ENCODE measurements at regions not wholly inside any gene's neighbourhood (a gene's known extent, or its start where the extent isn't known, plus 50 kb on each side); places are given as distances from the start of the nearest gene placed in this dataset.
"Not testable (repeated sequence)": the region's sequence is repeated elsewhere in the genome, so short reads cannot be mapped to it uniquely, and the experiment has no call there.

DNA sequence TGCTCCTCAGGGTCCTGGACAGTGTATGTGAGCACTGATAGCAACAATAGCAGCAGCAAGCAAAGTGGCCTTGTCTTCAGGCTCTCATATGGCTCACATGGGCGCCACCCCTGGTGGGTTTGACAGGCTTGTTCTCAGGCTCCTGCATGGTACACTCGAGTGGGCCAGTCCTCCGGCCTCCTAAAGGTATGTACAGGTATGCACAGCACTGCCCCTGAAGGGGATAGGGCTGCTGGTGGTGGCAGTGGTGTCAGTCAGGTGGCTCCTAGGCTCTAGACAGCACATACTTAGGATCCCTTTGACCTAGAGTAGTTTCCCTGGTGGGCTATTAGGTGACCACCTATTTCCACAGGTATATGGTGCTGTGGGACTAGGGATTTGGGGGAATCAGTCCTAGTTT is 79.8 kb downstream of the LGALS9B start:
- DNase-seq (ENCODE audit: low read depth): not testable (repeated sequence)

DNA sequence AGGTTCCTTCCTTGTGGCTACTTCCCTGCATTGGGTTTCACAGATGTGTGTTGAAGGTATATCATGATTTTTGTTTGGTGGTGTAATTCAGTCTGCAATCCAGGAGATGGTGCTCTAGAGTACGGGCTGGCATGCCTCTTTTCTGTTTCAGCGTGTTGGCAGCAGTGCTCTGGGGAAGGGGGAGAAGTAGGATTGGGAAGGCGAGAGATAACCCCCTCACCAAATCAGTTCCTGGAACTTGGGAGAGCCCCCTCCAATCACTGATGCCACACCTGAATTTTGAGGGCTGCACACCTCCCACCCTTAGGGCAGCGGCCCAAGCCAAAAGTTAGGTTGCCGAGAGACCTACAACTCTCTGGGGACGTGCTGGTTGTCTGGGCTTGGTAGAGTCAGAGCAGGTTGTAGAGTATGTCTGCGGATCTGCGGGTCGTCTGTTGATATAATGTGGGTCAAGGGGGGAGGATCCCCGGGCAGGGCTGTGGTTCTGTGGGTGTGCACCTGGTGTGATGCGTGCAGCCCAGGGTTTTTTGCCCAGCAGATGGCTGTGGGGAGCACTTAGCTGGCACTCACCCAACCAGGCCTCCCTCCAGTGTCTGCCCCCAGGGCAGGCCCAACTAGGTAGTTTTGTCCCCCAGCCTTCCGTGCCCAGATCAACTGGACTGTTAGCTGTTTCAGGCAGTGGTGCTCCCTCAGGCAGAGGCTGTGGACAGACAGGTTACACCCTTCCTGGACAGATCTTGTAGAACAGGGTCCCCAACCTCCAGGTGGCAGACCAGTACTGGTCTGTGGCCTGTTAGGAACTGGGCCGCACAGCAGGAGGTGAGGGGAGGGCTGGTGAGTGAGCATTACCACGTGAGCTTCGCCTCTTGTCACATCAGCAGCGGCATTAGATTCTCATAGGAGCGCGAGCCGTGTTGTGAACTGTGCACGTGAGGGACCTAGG is 85.7 kb downstream of the LGALS9B start:
- peak; percentile 24 for DNase-seq (ENCODE audit: low read depth)

DNA sequence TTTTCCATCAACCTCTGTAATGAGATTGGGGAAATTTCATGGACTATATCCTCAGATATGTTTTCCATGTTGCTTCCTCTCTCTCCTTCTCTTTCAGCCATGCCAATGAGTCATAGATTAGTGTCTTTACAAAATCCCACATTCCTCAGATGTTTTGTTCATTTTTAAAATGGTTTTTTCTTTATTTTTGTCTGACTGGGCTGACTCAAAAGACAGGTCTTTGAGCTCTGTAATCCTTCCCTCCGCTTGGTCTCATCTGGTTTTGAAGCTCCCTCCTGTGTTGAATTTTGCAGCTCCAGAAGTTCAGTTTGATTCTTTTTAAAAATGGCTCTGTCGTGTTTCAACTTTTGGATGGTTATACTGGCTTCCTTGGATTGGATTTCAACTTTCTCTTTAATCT is 86.7 kb downstream of the LGALS9B start:
- DNase-seq (ENCODE audit: low read depth): peak; percentile 53

DNA sequence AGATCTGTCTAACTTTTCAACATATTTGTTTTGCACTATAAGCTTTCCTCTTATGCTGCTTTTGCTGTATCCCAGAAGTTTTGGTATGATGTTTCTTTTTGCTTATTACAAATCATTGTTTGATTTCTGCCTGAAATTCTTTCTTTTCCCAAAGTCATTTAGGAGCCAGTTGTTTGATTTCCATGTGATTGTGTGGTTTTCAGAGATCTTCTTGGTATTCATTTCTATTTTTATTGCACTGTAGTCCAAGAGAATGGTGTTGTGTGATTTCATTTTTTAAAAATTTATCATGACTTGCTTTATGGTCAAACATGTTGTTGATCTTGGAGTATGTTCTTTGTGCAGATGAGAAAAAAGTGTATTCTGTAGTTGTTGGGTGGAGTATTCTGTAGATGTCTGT is 88.1 kb downstream of the LGALS9B start:
- DNase-seq (ENCODE audit: low read depth): peak; percentile 1

DNA sequence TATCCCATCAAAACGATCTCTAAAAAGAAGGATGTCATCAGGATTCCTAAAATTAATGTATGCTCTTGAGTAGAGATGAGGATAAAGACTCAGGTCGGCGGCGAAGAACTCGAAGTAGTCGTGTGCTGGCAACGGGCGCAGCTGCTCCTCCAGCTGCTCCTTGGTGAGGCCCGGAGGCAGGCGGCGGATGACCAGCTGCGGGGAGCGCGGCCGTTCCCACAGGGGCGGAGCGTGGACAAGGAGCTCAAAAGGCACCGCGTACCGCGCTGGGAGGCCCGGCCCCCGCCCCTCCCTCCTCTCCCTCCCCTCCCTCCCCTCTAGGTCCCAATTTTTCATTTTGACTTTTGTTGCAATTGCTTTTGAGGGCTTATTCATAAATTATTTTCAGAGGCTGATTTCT is 90.7 kb downstream of the LGALS9B start:
- not testable (repeated sequence) for DNase-seq (ENCODE audit: low read depth)

DNA sequence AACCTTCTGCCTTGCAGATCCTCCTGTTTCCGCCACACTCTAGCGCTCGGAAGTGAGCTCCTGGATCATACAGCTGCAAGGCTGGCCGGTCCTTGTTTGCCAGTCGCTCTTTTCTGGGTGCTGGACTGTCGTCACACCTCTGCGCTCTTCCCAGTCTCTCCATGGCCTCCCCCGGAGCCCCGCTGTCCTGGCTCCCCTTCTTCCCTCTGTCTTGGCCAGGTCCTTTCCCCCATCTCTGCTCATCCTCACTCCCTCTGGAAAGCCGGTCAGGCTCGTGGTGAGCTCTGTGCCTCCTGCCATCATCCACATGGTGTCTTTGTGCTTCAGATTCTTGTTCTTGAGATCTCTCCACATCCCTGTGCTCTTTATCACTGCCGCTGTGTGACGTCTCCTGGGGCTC is 91.6 kb downstream of the LGALS9B start:
- not testable (repeated sequence) for DNase-seq (ENCODE audit: low read depth)
